GM12878 (cell line): ENCODE measurements at regions not wholly inside any gene's neighbourhood (a gene's known extent, or its start where the extent isn't known, plus 50 kb on each side); places are given as distances from the start of the nearest gene placed in this dataset.

Experiments
- ATAC-seq: fragments of 200-7000 bp; cut with Tn5 transposase; 3 replicates; pipeline ENCODE4 v1.9.1; 2020; ENCODE audit warnings: mild to moderate bottlenecking, moderate library complexity
- BruUV-seq: library from RNA; stranded (reverse); fragments of 400-500 nt; replicated peaks from 2 replicates; lab custom pipeline; 2021; lab: Mats Ljungman, UMichigan
- CTCF ChIA-PET: fragments of 300-600 bp; sonication (Branson Sonifier 250); formaldehyde crosslinking; extraction: SDS; loops from one replicate; lab custom pipeline; 2021; ENCODE audit warnings: inconsistent platforms; lab: Yijun Ruan, JAX
- POLR2A ChIA-PET: fragments of 350-600 bp; formaldehyde crosslinking; extraction: SDS; loops from one replicate; lab custom pipeline; 2021; ENCODE audit warnings: inconsistent platforms; lab: Charles Lee
- RAD21 ChIA-PET: fragments of 300-600 bp; sonication (Branson Sonifier 250); formaldehyde crosslinking; loops from one replicate; lab custom pipeline; 2023; ENCODE audit warnings: antibody characterized with exemption; ENCODE audit not compliant: unreplicated experiment; lab: Charles Lee
- SMC1A ChIA-PET: fragments of 300-600 bp; sonication (Branson Sonifier 250); formaldehyde crosslinking; loops from one replicate; lab custom pipeline; 2023; ENCODE audit not compliant: unreplicated experiment, uncharacterized antibody; lab: Charles Lee
- DNase-seq: peaks from one replicate; pipeline ENCODE4 v3.0.0-alpha.2; 2011; ENCODE audit warnings: low read depth, low spot score
- FAIRE-seq: peaks from 3 replicates; lab custom pipeline; 2011; peaks lifted over from hg19 to GRCh38; lab: Jason Lieb, UNC
- H2AFZ ChIP-seq: 2 replicates; pipeline ENCODE4 v1.6.0; 2011; ENCODE audit warnings: low read depth, low read length, control low read depth; ENCODE audit not compliant: control insufficient read depth
- H3K27ac ChIP-seq: 2 replicates; pipeline ENCODE4 v1.5.1; 2011; ENCODE audit warnings: control low read depth; ENCODE audit not compliant: control insufficient read depth, insufficient read depth
- H3K27me3 ChIP-seq, 2 experiments: replicated peaks in 1 of 2; 2 replicates each; pipeline versions ENCODE4 v1.6.0 to v1.6.1; 2011; ENCODE audit warnings: low read length in 1 of 2; ENCODE audit not compliant: control insufficient read depth in 2 of 2, insufficient read depth in 2 of 2
- H3K36me3 ChIP-seq, 2 experiments: 2 replicates each; pipeline ENCODE4 v1.5.1; 2011; ENCODE audit warnings: low read length in 1 of 2; ENCODE audit not compliant: control insufficient read depth in 2 of 2, insufficient read depth in 2 of 2
- H3K4me1 ChIP-seq: 2 replicates; pipeline ENCODE4 v1.6.1; 2011; ENCODE audit warnings: mild to moderate bottlenecking, low read length, moderate library complexity, mixed read lengths; ENCODE audit not compliant: control insufficient read depth, insufficient read depth
- H3K4me2 ChIP-seq: 2 replicates; pipeline ENCODE4 v1.6.0; 2011; ENCODE audit warnings: control low read depth; ENCODE audit not compliant: control insufficient read depth, insufficient read depth
- H3K4me3 ChIP-seq: fragments of 200-600 bp; sonication (generic); 2 replicates; pipeline ENCODE4 v1.5.1; 2016
- H3K79me2 ChIP-seq: 2 replicates; pipeline ENCODE4 v1.6.0; 2011; ENCODE audit warnings: low read length; ENCODE audit not compliant: control insufficient read depth, insufficient read depth
- H3K9ac ChIP-seq: 2 replicates; pipeline ENCODE4 v1.8.0; 2011; ENCODE audit warnings: low read length, control low read depth, mixed read lengths; ENCODE audit not compliant: control insufficient read depth, insufficient read depth
- H3K9me3 ChIP-seq: replicated peaks from 3 replicates; pipeline ENCODE4 v1.5.1; 2011; ENCODE audit warnings: mild to moderate bottlenecking, low read length; ENCODE audit not compliant: control insufficient read depth, insufficient read depth
- H4K20me1 ChIP-seq: 2 replicates; pipeline ENCODE4 v1.6.0; 2011; ENCODE audit not compliant: control insufficient read depth, insufficient read depth
- ATF2 ChIP-seq: IDR thresholded peaks from 2 replicates; pipeline ENCODE4 v1.6.1; 2012; ENCODE audit warnings: low read length, inconsistent platforms
- CBX5 ChIP-seq: sonication (generic); IDR thresholded peaks from 2 replicates; pipeline ENCODE4 v1.6.1; 2016; ENCODE audit warnings: low read depth, moderate library complexity, mild to moderate bottlenecking, inconsistent platforms
- HDAC6 ChIP-seq: fragments of 200-600 bp; sonication (generic); IDR thresholded peaks from one replicate; pipeline ENCODE4 v1.8.0; 2017; ENCODE audit warnings: antibody characterized with exemption; ENCODE audit not compliant: unreplicated experiment
- IRF5 ChIP-seq: fragments of 450-650 bp; IDR thresholded peaks from 2 replicates; pipeline ENCODE4 v1.6.1; 2017; ENCODE audit warnings: borderline replicate concordance
- PRDM15 ChIP-seq: fragments of 450-650 bp; formaldehyde crosslinking; IDR thresholded peaks from 2 replicates; pipeline ENCODE4 v1.4.0; 2020; ENCODE audit warnings: mild to moderate bottlenecking, moderate library complexity
- SMAD5 ChIP-seq: IDR thresholded peaks from 2 replicates; pipeline ENCODE4 v1.6.1; 2016; ENCODE audit warnings: antibody characterized with exemption, low read depth
- ZBED1 ChIP-seq: IDR thresholded peaks from 2 replicates; pipeline ENCODE4 v1.6.1; 2016; ENCODE audit warnings: borderline replicate concordance
- ZBTB4 ChIP-seq: fragments of 450-650 bp; formaldehyde crosslinking; IDR thresholded peaks from 2 replicates; pipeline ENCODE4 v1.4.0; 2022; ENCODE audit warnings: mild to moderate bottlenecking, moderate library complexity
- ZNF274 ChIP-seq: IDR thresholded peaks from one replicate; pipeline ENCODE4 v1.8.0; 2011; ENCODE audit not compliant: insufficient read length, insufficient read depth
- ZNF687 ChIP-seq: fragments of 450-650 bp; IDR thresholded peaks from 2 replicates; pipeline ENCODE4 v1.6.1; 2017; ENCODE audit warnings: mild to moderate bottlenecking, moderate library complexity
- WGBS: methylation state at CpG from one replicate; pipeline ENCODE4 v1.1.6; 2016; ENCODE audit warnings: low lambda C conversion rate; ENCODE audit not compliant: insufficient replicate concordance, insufficient coverage; ENCODE audit errors: missing lambda C conversion rate; 5-methylcytosine and 5-hydroxymethylcytosine counted together
- in situ Hi-C: fragments of 300-500 bp; cut with MboI; formaldehyde crosslinking; loops from 9 replicates; pipeline ENCODE4 v1.14.3; 2018; ENCODE audit warnings: mixed read lengths
- intact Hi-C: fragments of 100-400 bp; cut with micrococcal nuclease; formaldehyde crosslinking; loops from one replicate; pipeline ENCODE4 v1.14.2; 2022; ENCODE audit not compliant: unreplicated experiment

- POLR2A ChIA-PET: no interaction called here
- ATAC-seq (no peak; the same call in 2 of the 3 replicates), FAIRE-seq (no peak), DNase-seq (no peak)
- no peaks in the 10 kb centered on the region for H3K4me1 ChIP-seq
- H3K79me2 ChIP-seq: no peaks in the 10 kb centered on the region
- RAD21 ChIA-PET: no interaction called here
- H3K4me2 ChIP-seq: no peak overlapping the region
- CTCF ChIA-PET: interaction anchor here (1.1 kb wide), 1 partner anchor 10 kb away, joined by 4 read pairs; no protein-coding TSS in a partner anchor
- H3K27ac ChIP-seq: no peak overlapping the region
- in situ Hi-C loops (no loop called here), intact Hi-C loops (loop anchor here (5.0 kb wide), 1 partner anchor 308 kb away; no protein-coding TSS in a partner anchor)
- no TSS peak for BruUV-seq
- H3K36me3 ChIP-seq: no peaks in the 10 kb centered on the region
- peaks cover 0 to 2% of the 10 kb centered on the region in 2 experiments; a peak in 1 of 4 replicates for H3K27me3 ChIP-seq
- H3K9ac ChIP-seq: no peak overlapping the region
- SMC1A ChIA-PET: interaction anchor here (0.6 kb wide), 1 partner anchor 1042 kb away, joined by 3 read pairs; no protein-coding TSS in a partner anchor
- H4K20me1 ChIP-seq: no peaks in the 10 kb centered on the region
- H3K9me3 ChIP-seq: no peaks in the 10 kb centered on the region
- H3K4me3 ChIP-seq: no peak overlapping the region
- WGBS: 27% methylated on average over 4 of the region's 4 CpGs
- H2AFZ ChIP-seq: no peak overlapping the region
- TF ChIP-seq ZBED1: no peak
- no peak for TF ChIP-seq ZBTB4 (CRISPR knock-in tag)
- TF ChIP-seq IRF5: no peak
- no peak for TF ChIP-seq ZNF687
- no peak for TF ChIP-seq SMAD5
- TF ChIP-seq ATF2: no peak
- no peak for TF ChIP-seq PRDM15 (CRISPR knock-in tag)
- TF ChIP-seq ZNF274: no peak
- no peak for TF ChIP-seq HDAC6
- TF ChIP-seq CBX5: no peak
Measured at GRCh38 chr15:85869124-85869523, 74.4 kb upstream of the KLHL25 start.
